ENCODE measurements at regions not wholly inside any gene's neighbourhood (a gene's known extent, or its start where the extent isn't known, plus 50 kb on each side); places are given as distances from the start of the nearest gene placed in this dataset.

- no peak overlapping the region for H3K27ac ChIP-seq
- no peak for DNase-seq
- TF ChIP-seq POLR2A (IDR thresholded peaks at IDR 0.05): no peak
- no peak for TF ChIP-seq CTCF (IDR thresholded peaks at IDR 0.05)
- no peaks in the 10 kb centered on the region for H3K4me1 ChIP-seq
- no peak overlapping the region for H3K4me3 ChIP-seq
- no peaks in the 10 kb centered on the region for H3K9me3 ChIP-seq
- no peaks in the 10 kb centered on the region for H3K27me3 ChIP-seq
- H3K36me3 ChIP-seq: no peaks in the 10 kb centered on the region
Measured at GRCh38 chr18:77657651-77658298, 408.1 kb downstream of the GALR1 start.

- no peak for DNase-seq
- Histone ChIP-seq H3K27ac (no peak overlapping the region), H3K4me3 (no peak overlapping the region), H3K9me3 (no peaks in the 10 kb centered on the region), H3K27me3 (no peaks in the 10 kb centered on the region), H3K4me1 (no peaks in the 10 kb centered on the region), H3K36me3 (no peaks in the 10 kb centered on the region)
- TF ChIP-seq CTCF (IDR thresholded peaks at IDR 0.05): no peak
- no peak for TF ChIP-seq POLR2A (IDR thresholded peaks at IDR 0.05)
Measured at GRCh38 chr18:77658299-77658662, 408.6 kb downstream of the GALR1 start.

GRCh38 chr18:77658751-77659448 is 409.3 kb downstream of the GALR1 start:
- Histone ChIP-seq H3K4me3 (no peak overlapping the region), H3K27me3 (no peaks in the 10 kb centered on the region), H3K27ac (no peak overlapping the region), H3K4me1 (no peaks in the 10 kb centered on the region), H3K36me3 (no peaks in the 10 kb centered on the region), H3K9me3 (no peaks in the 10 kb centered on the region)
- DNase-seq: no peak
- TF ChIP-seq CTCF (IDR thresholded peaks at IDR 0.05) (no peak), POLR2A (IDR thresholded peaks at IDR 0.05) (no peak)

GRCh38 chr18:77666613-77667012 is 417.0 kb downstream of the GALR1 start:
- H3K27ac ChIP-seq: no peak overlapping the region
- DNase-seq: no peak
- TF ChIP-seq POLR2A (IDR thresholded peaks at IDR 0.05): no peak
- no peak for TF ChIP-seq CTCF (IDR thresholded peaks at IDR 0.05)
- H3K27me3 ChIP-seq: no peaks in the 10 kb centered on the region
- H3K36me3 ChIP-seq: no peaks in the 10 kb centered on the region
- no peaks in the 10 kb centered on the region for H3K4me1 ChIP-seq
- no peaks in the 10 kb centered on the region for H3K9me3 ChIP-seq
- no peak overlapping the region for H3K4me3 ChIP-seq

GRCh38 chr18:77668219-77668618 is 418.6 kb downstream of the GALR1 start:
- Histone ChIP-seq H3K4me3 (no peak overlapping the region), H3K27ac (no peak overlapping the region), H3K4me1 (no peaks in the 10 kb centered on the region), H3K9me3 (no peaks in the 10 kb centered on the region), H3K27me3 (no peaks in the 10 kb centered on the region), H3K36me3 (no peaks in the 10 kb centered on the region)
- TF ChIP-seq POLR2A (IDR thresholded peaks at IDR 0.05) (no peak), CTCF (IDR thresholded peaks at IDR 0.05) (no peak)
- no peak for DNase-seq
